ENCODE measurements at regions not wholly inside any gene's neighbourhood (a gene's known extent, or its start where the extent isn't known, plus 50 kb on each side); places are given as distances from the start of the nearest gene placed in this dataset.
"Not testable (repeated sequence)": the region's sequence is repeated elsewhere in the genome, so short reads cannot be mapped to it uniquely, and the experiment has no call there.

- not testable (repeated sequence) for H3K9me3 Mint-ChIP-seq; H3K36me3 Mint-ChIP-seq; DNase-seq (ENCODE audit: low spot score in 2 of 2); ATAC-seq; H3K27ac Mint-ChIP-seq
Measured at GRCh38 chr5:7289634-7290033, 106.3 kb upstream of the ADCY2 start.

- not testable (repeated sequence) for H3K36me3 Mint-ChIP-seq; ATAC-seq; H3K27ac Mint-ChIP-seq; H3K9me3 Mint-ChIP-seq; DNase-seq (ENCODE audit: low spot score in 2 of 2)
Measured at GRCh38 chr5:7297821-7298220, 98.1 kb upstream of the ADCY2 start.

- H3K36me3 Mint-ChIP-seq; DNase-seq (ENCODE audit: low spot score in 2 of 2); ATAC-seq; H3K9me3 Mint-ChIP-seq; H3K27ac Mint-ChIP-seq: not testable (repeated sequence)
Measured at GRCh38 chr5:7299731-7300130, 96.2 kb upstream of the ADCY2 start.

GRCh38 chr5:7305000-7305674, 90.8 kb upstream of the ADCY2 start:
- DNase-seq (ENCODE audit: low spot score in 2 of 2); H3K36me3 Mint-ChIP-seq; H3K9me3 Mint-ChIP-seq; H3K27ac Mint-ChIP-seq: not testable (repeated sequence)
- peak; percentile 83 to 86 for ATAC-seq

GRCh38 chr5:7306556-7306955, 89.4 kb upstream of the ADCY2 start:
- not testable (repeated sequence) for H3K9me3 Mint-ChIP-seq; ATAC-seq; H3K36me3 Mint-ChIP-seq; DNase-seq (ENCODE audit: low spot score in 2 of 2); H3K27ac Mint-ChIP-seq

GRCh38 chr5:7307709-7308108, 88.2 kb upstream of the ADCY2 start:
- not testable (repeated sequence) for H3K27ac Mint-ChIP-seq; H3K9me3 Mint-ChIP-seq; H3K36me3 Mint-ChIP-seq; ATAC-seq; DNase-seq (ENCODE audit: low spot score in 2 of 2)

- H3K9me3 Mint-ChIP-seq; DNase-seq (ENCODE audit: low spot score in 2 of 2); H3K36me3 Mint-ChIP-seq; H3K27ac Mint-ChIP-seq; ATAC-seq: not testable (repeated sequence)
Measured at GRCh38 chr5:7309715-7310114, 86.2 kb upstream of the ADCY2 start.

- not testable (repeated sequence) for H3K27ac Mint-ChIP-seq, H3K9me3 Mint-ChIP-seq
Measured at GRCh38 chr5:7310656-7311055, 85.3 kb upstream of the ADCY2 start.

GRCh38 chr5:7315118-7315517, 80.8 kb upstream of the ADCY2 start:
- Mint-ChIP-seq H3K27ac (no peak overlapping the region), H3K36me3 (no peaks in the 10 kb centered on the region), H3K9me3 (peaks cover 0 to 9% of the 10 kb centered on the region in 2 donors)
- no peak for ATAC-seq
- no peak for DNase-seq (ENCODE audit: low spot score in 2 of 2)

More at GRCh38 chr5:7310656-7311055, 85.3 kb upstream of the ADCY2 start:
- not testable (repeated sequence) for DNase-seq (ENCODE audit: low spot score in 2 of 2); ATAC-seq; H3K36me3 Mint-ChIP-seq

GRCh38 chr5:7317751-7318150, 78.2 kb upstream of the ADCY2 start:
- DNase-seq (ENCODE audit: low spot score in 2 of 2) (no peak), ATAC-seq (no peak)
- H3K27ac Mint-ChIP-seq = no peak overlapping the region
- peaks cover 0 to 9% of the 10 kb centered on the region in 2 donors for H3K9me3 Mint-ChIP-seq
- no peaks in the 10 kb centered on the region for H3K36me3 Mint-ChIP-seq

- no peaks in the 10 kb centered on the region for H3K36me3 Mint-ChIP-seq
Measured at GRCh38 chr5:7320701-7321301, 75.1 kb upstream of the ADCY2 start.

GRCh38 chr5:7321724-7322123, 74.2 kb upstream of the ADCY2 start:
- Mint-ChIP-seq H3K36me3 (no peaks in the 10 kb centered on the region), H3K9me3 (no peaks in the 10 kb centered on the region), H3K27ac (no peak overlapping the region)
- no peak for DNase-seq (ENCODE audit: low spot score in 2 of 2)
- no peak for ATAC-seq

More at GRCh38 chr5:7320701-7321301, 75.1 kb upstream of the ADCY2 start:
- ATAC-seq (no peak), DNase-seq (ENCODE audit: low spot score in 2 of 2) (no peak)
- no peak overlapping the region for H3K27ac Mint-ChIP-seq
- no peaks in the 10 kb centered on the region for H3K9me3 Mint-ChIP-seq

GRCh38 chr5:7324919-7325318, 71.0 kb upstream of the ADCY2 start:
- Mint-ChIP-seq H3K36me3 (no peaks in the 10 kb centered on the region), H3K27ac (no peak overlapping the region), H3K9me3 (peaks cover 0 to 2% of the 10 kb centered on the region in 2 donors)
- no peak for DNase-seq (ENCODE audit: low spot score in 2 of 2)
- no peak for ATAC-seq

- H3K27ac Mint-ChIP-seq = no peak overlapping the region
- peaks cover 0 to 4% of the 10 kb centered on the region in 2 donors for H3K9me3 Mint-ChIP-seq
- ATAC-seq (no peak), DNase-seq (ENCODE audit: low spot score in 2 of 2) (no peak)
- H3K36me3 Mint-ChIP-seq = no peaks in the 10 kb centered on the region
Measured at GRCh38 chr5:7325975-7326913, 69.7 kb upstream of the ADCY2 start.

GRCh38 chr5:7329141-7329540, 66.8 kb upstream of the ADCY2 start:
- Mint-ChIP-seq H3K36me3 (no peaks in the 10 kb centered on the region), H3K27ac (no peak overlapping the region), H3K9me3 (peaks cover 5 to 8% of the 10 kb centered on the region in 2 donors)
- no peak for ATAC-seq
- DNase-seq (ENCODE audit: low spot score in 2 of 2) = no peak

- ATAC-seq (no peak), DNase-seq (ENCODE audit: low spot score in 2 of 2) (no peak)
- Mint-ChIP-seq H3K9me3 (peaks cover 8 to 12% of the 10 kb centered on the region in 2 donors), H3K27ac (no peak overlapping the region), H3K36me3 (no peaks in the 10 kb centered on the region)
Measured at GRCh38 chr5:7329712-7330111, 66.2 kb upstream of the ADCY2 start.

- ATAC-seq (no peak), DNase-seq (ENCODE audit: low spot score in 2 of 2) (no peak)
- H3K36me3 Mint-ChIP-seq = no peaks in the 10 kb centered on the region
- peaks cover 10 to 15% of the 10 kb centered on the region in 2 donors for H3K9me3 Mint-ChIP-seq
- no peak overlapping the region for H3K27ac Mint-ChIP-seq
Measured at GRCh38 chr5:7330256-7330655, 65.7 kb upstream of the ADCY2 start.
